ENCODE measurements at regions not wholly inside any gene's neighbourhood (a gene's known extent, or its start where the extent isn't known, plus 50 kb on each side); places are given as distances from the start of the nearest gene placed in this dataset.
"Not testable (repeated sequence)": the region's sequence is repeated elsewhere in the genome, so short reads cannot be mapped to it uniquely, and the experiment has no call there.

DNA sequence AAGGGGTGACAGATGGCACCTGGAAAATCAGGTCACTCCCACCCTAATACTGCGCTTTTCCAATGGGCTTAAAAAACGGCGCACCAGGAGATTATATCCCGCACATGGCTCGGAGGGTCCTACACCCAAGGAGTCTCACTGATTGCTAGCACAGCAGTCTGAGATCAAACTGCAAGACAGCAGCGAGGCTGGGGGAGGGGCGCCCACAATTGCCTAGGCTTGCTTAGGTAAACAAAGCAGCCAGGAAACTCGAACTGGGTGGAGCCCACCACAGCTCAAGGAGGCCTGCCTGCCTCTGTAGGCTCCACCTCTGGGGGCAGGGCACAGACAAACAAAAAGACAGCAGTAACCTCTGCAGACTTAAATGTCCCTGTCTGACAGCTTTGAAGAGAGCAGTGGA lies 205.7 kb upstream of the HTR1E start:
- not testable (repeated sequence) for DNase-seq (ENCODE audit: low read depth)

DNA sequence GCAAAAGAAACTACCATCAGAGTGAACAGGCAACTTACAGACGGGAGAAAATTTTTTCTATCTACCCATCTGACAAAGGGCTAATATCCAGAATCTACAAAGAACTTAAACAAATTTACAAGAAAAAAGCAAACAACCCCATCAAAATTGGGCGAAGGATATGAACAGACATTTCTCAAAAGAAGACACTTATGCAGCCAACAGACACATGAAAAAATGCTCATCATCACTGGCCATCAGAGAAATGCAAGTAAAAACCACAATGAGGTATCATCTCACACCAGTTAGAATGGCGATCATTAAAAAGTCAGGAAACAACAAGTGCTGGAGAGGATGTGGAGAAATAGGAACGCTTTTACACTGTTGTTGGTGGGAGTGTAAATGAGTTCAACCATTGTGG lies 206.6 kb upstream of the HTR1E start:
- not testable (repeated sequence) for DNase-seq (ENCODE audit: low read depth)

DNA sequence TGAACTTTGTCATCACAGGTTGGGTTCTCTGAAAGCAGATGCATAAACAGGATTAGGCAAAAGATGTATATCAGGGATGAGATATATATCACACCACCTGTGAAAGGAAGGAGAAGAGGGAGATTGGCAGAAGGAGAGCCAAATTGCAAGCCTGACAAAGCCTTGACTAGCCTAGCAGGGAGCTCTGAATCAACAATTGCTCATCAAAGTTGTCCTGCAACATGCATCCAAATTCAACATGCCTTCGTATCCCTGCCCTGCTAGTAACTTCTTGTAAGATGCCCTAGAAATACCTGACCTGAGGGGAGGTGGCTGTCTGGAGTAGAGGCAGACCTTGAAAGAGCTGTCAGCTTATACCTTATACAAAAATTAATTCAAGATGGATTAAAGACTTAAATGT lies 207.1 kb upstream of the HTR1E start:
- no peak for DNase-seq (ENCODE audit: low read depth)

DNA sequence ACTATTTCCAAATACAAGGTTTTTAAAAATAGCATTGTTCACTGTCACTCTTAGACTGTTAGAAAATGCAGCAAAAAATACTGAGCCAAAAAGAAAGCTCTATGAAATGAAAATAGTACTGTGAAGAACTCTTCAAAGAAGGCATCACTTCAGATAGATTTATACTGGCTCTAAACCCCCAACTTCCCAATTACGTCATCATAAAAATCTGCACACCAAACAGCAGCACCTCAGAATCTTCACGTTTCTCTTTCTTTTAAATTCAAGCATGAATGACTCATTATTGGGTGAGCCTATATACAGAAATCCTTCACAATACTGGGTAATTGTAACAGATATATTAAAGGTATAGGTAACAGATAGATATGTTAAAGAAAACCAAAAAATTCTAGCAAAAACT lies 208.4 kb upstream of the HTR1E start:
- DNase-seq (ENCODE audit: low read depth) = no peak

DNA sequence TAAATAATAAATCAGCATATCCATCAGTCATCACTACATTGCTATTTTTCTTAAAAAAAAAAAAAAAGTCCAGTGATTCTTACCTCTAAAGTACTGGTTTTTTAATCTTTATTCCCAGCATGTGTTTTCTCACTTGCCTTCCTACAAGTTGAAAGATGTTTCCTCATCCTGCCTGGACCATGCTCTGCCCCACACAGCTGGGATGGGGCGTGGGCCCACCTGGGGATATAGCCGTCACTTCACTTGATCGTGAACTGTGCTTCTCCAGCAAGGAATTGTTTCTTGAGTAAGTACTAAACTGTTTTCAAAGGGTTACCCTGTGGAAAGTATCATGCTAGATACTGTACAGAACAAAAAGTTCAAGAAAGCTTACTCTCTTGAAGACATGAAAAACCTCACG lies 212.6 kb upstream of the HTR1E start:
- DNase-seq (ENCODE audit: low read depth) = no peak

DNA sequence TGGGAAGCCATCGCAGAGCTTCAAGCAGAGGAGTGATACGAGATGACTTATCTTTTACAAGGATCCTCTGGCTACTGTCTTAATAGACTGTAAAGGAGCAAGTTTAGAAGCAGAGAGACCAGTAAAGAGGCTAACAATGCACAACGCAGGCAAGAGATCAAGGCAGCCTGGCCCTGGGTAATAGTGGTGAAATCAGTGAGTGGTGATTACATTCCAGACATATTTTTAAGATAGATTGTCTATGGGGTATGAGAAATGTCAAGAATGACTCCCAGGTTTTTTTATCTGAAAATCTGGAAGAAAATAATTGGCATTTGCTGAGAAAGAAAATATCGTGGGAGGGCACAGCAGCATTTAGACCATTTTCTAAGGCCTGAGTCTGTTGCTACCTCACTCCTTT lies 213.6 kb upstream of the HTR1E start:
- peak; percentile 36 for DNase-seq (ENCODE audit: low read depth)

DNA sequence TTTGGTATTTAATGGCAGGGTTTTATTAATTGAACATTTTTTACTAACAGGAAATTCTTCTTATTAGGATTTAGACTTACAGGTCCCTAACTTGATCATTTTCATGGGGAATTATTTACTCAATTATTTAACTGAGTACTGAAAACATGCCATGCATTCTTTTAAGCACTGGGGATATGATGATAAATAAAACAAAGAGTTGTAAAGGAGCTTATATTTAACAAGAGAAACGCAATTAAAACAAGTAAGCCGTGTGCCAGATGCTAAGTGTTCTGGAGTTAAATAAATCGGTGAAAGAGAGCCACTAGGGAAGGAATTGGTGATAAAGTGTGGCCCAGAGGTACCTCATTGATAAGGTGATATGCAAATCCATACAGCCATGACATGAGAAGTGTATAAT lies 214.2 kb upstream of the HTR1E start:
- no peak for DNase-seq (ENCODE audit: low read depth)

DNA sequence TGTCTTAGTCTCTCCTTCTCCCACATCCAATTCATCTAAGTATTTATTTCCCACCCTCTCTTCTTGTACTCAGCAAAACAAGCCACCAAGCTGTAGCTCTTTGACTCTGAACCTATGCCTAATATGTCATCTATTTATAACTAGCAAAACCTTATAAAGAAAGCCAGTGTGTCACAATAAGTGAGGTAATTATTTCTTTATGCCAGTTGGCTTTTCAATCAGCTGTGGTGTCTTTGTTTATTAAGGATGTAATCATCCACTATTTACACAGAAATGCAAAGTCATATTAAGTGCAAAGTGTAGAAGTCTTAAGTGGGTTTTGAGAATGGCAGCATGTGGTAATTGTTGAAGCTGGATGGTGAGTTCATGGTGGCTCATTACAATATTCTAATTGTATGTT lies 215.2 kb upstream of the HTR1E start:
- no peak for DNase-seq (ENCODE audit: low read depth)

DNA sequence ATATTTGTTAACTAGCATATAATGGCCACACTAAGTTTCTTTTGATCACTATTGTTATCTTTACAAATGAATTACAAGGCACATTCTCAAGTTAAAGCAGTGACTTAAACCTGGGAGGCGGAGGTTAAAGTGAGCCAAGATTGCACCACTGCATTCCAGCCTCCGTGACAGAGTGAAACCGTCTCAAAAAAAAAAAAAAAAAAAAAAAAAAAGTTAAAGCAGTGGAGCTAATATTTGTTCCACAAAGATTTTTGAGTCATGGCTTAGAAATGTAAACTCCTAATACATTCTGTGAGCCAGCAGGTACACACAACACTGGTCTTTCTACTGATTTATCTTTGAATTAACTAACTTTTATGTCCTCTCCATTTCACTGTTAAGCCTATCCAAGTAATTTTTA lies 221.7 kb upstream of the HTR1E start:
- DNase-seq (ENCODE audit: low read depth) = peak; percentile 50

DNA sequence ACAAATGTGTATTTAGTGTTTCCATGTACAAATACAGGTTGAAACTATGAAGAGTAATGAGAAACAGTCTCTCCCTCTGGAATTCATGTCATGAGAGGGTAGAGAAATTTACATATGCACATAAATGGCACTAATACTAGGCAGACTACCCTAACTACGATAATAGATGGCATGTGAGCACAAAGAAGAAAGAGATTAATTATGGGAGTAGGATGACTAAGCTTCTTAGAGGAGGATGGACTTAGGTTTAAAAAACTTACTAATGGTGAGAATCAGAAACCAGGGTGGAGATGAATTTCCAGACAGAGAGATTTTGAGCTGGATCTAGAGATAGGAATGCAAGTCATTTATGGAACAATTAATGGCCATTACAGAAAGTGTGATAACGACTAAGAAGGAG lies 225.3 kb upstream of the HTR1E start:
- DNase-seq (ENCODE audit: low read depth) = peak; percentile 13

DNA sequence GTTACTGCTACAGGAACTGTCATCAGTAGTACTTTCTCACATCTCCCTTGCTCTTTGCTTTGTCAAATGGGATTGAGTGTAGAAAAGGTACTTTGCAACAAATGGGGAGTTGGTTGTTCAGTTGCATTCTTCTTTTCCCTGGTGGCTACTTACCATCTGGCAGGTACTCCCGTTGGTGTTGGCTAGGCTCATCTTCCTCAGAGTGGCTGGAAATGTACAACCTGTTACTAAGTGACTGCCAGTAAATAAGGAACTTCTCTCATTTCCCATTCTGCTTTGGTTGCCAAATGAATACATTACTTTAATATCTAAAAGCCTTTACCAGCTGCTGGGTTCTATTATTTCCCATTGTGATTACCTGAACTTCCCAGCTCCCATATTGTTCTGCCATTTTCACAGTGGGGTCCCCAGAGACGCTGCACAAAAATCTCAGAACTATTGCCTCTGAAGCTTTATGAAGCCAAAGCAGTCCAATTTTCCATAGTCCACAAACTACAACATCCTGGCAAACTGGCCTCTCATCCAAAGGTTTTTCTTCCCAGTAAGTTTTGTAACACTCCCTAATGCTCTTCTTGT lies 229.7 kb upstream of the HTR1E start:
- DNase-seq (ENCODE audit: low read depth) = no peak

DNA sequence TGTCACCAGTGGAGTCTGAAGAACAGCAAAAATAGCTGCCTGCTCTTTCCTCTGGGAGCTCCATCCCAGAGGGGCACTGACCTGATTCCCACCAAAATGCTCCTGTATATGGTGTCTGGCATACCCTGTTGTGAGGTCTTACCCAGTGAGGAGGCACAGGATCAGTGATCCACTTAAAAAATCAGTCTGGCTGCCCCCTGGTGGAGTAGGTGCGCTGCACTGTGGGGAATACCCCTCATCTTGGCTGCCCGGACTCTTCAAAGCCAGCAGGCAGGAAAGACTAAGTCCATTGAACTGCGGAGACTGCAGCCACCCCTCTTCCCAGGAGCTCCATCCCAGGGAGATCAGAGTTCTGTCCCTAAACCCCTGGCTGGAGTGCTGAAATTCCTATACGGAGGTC lies 230.9 kb upstream of the HTR1E start:
- no peak for DNase-seq (ENCODE audit: low read depth)

DNA sequence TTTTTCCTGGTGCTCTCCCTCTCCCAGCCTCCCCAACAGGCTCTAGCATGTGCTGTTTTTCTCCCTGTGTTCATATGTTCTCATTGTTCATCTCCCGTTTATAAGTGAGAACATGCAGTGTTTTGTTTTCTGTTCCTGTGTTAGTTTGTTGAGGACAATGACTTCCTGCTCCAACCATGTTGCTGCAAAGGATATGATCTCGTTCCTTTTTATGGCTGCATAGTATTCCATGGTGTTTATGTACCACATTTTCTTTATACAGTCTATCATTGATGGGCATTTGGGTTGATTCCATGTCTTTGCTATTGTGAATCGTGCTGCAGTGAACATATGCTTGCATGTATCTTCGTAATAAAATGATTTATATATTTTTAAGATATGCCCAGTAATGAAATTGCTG lies 236.1 kb upstream of the HTR1E start:
- not testable (repeated sequence) for DNase-seq (ENCODE audit: low read depth)

DNA sequence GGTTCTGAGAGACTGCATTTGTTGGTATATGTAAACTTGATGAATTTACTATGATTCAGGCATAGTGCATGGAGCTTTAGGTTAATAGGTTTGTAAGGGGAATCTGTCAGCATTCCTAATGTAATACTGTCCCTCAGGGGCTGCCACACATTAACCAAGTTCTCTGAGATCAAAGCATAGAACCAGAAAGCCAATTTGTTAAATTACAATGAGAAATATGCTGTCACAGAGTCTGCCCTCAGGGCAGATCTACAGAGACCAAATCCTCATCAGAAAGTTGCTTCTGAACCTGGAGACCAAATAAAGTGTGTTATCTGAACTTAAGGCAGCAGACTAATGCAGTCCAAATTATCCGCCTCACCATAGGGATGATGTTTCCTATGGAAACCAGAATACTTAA lies 250.8 kb upstream of the HTR1E start:
- DNase-seq (ENCODE audit: low read depth) = no peak

DNA sequence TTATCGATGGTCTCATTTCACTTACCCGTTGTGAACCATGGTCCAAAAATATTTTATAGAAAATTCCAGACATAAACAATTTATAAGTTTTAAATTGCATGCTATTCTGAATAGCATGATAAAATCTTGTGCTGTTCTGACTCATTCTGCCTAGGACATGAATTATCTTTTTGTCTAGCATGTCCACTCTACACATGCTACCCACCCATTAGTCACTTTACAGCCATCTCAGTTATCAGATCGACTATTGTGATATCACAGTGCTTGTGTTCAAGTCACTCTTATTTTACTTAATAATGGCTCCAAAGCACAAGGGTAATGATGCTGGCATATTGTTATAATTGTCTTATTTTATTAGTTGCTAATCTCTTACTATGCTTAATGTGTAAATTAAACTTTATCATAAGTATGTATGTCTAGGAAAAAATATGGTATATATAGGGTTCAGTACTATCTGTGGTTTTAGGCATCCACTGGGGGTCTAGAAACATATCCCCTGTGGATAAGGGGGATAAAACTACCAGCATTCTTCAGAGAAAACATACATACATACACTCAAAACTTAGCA lies 252.0 kb upstream of the HTR1E start:
- no peak for DNase-seq (ENCODE audit: low read depth)

DNA sequence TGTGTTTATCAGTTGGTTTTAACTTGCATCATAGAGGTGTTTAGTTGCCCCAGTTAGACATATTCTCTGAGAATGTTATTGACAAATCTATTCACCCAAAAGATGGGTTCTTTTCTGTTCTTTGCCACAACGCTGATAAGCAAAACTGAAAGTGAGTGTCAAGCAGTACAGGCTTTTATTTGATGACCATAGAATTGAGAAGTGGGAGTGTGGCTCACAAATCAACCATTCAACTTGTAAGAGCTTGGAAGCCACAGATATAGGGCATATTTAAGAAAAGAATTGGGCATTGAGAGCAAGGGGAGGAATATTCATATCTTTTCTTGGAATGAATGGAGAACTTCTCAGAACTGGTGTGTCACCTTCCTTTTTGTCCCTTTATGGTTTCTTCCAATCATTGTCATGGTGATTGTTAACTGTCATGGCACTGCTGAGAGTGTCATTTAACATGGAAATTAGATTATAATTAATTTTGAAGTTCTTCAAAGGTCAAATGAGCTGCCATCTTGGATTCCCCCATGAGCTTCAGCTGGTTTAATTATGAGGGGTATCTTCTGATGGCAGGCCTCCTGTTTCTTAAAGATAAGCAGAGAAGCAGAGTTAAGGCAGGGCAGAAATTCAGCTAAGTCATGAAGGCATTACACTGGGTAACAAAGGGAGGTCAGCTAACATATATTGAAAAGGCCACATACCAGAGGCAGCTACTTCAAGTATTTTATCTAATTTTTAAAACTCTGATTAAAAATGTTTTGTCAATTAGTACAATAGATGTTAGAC lies 254.0 kb upstream of the HTR1E start:
- no peak for DNase-seq (ENCODE audit: low read depth)

DNA sequence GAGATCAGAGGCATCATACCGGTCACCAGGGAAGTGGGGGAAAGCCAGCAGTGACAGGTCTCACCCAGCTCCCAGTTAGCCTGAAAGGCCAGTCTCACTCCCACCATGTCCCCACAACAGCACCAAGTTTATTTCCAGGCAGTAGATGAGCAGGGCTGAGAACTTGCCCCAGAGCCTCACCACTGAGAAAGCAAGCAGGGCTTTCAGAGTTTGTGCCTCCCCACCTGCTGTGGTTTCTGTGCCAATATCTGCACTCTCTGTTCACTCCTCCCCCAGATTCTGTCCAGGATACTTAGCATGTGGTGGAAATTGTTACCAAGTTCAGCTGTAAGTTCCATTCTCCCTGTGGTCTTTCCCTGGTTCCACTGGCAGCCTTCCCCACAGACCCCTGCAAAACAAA lies 255.0 kb upstream of the HTR1E start:
- no peak for DNase-seq (ENCODE audit: low read depth)

DNA sequence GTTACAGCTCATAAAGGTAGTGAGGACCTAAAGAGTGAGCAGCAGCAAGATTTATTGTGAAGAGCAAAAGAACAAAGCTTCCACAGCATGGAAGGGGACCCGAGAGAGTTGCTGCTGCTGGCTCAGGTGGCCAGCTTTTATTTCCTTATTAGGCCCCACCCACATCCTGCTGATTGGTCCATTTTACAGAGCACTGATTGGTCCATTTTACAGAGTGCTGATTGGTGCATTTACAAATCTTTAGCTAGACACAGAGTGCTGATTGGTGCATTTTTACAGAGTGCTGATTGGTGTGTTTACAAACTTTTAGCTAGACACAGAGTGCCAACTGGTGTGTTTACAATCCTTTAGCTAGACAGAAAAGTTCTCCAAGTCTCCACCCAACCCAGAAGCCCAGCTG lies 256.2 kb upstream of the HTR1E start:
- not testable (repeated sequence) for DNase-seq (ENCODE audit: low read depth)

DNA sequence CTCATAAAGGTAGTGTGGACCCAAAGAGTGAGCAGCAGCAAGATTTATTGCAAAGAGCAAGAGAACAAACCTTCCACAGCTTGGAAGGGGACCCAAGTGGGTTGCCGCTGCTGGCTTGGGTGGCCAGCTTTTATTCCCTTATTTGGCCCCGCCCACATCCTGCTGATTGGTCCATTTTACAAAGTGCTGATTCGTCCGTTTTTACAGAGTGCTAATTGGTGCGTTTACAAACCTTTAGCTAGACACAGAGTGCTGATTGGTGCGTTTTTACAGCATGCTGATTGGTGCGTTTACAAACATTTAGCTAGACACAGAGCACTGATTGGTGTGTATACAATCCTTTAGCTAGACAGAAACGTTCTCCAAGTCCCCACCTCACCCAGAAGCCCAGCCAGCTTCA lies 265.2 kb upstream of the HTR1E start:
- not testable (repeated sequence) for DNase-seq (ENCODE audit: low read depth)

DNA sequence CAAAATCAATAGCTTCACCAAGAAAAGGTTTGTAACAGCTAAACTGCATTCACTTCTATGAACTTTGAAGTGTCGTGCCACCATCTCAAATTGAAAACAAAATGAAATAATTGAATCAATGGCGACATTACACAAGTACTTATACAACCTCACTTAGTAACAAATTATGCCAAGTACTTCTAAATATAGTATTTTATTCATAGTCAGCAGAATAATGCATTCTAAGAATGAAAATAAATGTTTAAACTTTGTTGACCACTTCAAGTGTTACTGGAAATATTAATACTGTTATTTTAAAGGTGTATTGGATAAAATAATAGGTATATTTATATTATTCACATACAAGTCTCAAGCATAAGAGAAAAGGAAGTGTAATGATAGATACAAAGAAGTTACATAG lies 280.1 kb upstream of the HTR1E start:
- no peak for DNase-seq (ENCODE audit: low read depth)

DNA sequence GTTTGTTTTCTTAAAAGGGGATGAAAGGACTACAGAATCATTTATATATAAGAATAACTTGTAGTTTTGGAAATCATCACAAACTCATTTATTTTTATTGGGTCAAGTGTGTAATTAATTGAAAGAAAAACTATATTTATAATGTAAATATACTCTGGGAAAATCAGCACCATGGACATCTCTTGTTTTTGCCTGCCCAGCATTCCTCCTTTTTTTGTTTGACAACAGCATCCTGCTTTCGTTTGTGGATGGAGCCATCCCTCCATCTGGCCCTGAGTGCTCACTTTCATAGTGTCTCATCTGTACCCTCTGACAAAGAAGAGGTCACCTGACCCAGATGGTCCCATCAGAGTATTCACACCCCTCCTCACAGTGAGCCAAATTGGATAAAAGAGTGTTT lies 308.2 kb upstream of the HTR1E start:
- DNase-seq (ENCODE audit: low read depth) = no peak

DNA sequence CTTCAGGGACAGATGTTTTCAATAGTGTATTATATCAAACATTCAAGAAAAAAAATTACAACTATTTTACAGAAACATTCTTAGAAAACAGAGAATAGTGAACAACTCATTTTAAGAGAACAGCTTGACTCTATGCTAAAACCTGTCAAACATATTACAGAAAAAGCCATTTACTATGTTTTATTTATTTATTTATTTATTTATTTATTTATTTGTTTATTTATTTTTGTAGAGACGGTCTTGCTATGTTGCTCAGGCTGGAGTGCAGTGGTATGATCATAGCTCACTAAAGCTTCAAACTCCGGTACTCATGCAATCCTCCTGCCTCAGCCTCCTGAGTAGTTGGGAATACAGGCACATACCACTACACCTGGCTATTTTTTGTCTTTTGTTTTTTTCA lies 317.9 kb upstream of the HTR1E start:
- no peak for DNase-seq (ENCODE audit: low read depth)

DNA sequence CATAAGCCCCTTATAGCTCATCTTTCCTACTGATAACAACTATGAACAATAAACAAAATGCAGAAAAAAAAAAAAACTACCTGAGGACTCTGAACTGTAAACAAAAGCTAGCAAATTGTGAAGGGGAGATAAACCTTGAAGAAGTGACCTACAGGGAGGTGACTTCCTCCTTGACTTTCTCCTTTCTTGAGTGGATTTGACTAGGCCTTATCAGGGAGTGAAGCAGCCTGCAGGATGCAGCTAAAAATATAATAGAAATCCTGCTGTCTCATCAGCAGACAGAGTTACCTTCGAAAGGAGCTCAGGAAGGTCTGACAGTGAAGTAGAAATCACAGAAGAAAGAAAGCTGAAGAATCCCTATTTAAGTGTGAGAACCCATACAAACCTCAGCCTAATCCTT lies 322.0 kb upstream of the HTR1E start:
- no peak for DNase-seq (ENCODE audit: low read depth)

Data from amniotic epithelial cell (primary cell).